ENCODE measurements at regions not wholly inside any gene's neighbourhood (a gene's known extent, or its start where the extent isn't known, plus 50 kb on each side); places are given as distances from the start of the nearest gene placed in this dataset.

DNA sequence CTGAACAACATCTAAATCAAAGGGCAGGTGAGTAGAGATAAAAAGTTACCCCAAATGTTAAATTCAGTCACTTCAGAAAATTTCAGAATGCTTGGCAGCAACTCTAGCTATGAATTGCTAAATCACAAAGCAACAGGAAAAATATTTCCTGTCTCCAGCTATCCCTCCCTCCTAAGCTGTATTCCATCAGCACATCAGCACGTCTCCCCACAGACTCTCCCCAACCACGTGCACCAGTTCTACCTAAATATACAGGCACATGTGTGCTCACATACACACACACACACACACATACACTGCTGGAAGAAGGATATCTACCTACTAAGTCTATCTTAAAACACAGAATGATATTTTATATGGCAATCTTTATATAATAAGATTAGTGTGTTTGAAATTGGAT, 177.1 kb upstream of the ARHGEF26 start:
- no peak for TF ChIP-seq TAF1 (IDR thresholded peaks at IDR 0.05; ENCODE audit: borderline replicate concordance, low read depth, low read length)
- FAIRE-seq (no peak), DNase-seq (ENCODE audit: insufficient read length) (no peak)

GRCh38 chr3:153951276-153951675, 169.9 kb upstream of the ARHGEF26 start:
- no peak for TF ChIP-seq POLR2AphosphoS5 (IDR thresholded peaks at IDR 0.05; ENCODE audit: low read depth, low read length)
- TF ChIP-seq TAF1 (IDR thresholded peaks at IDR 0.05; ENCODE audit: borderline replicate concordance, low read depth, low read length) = no peak
- no peak for TF ChIP-seq POLR2A (IDR thresholded peaks at IDR 0.05; ENCODE audit: low read depth, low read length)
- FAIRE-seq = no peak
- no peak for DNase-seq (ENCODE audit: insufficient read length)

- no peak for DNase-seq (ENCODE audit: insufficient read length)
- no peak for TF ChIP-seq POLR2AphosphoS5 (IDR thresholded peaks at IDR 0.05; ENCODE audit: low read depth, low read length)
- TF ChIP-seq TAF1 (IDR thresholded peaks at IDR 0.05; ENCODE audit: borderline replicate concordance, low read depth, low read length) = no peak
- no peak for TF ChIP-seq POLR2A (IDR thresholded peaks at IDR 0.05; ENCODE audit: low read depth, low read length)
- no peak for FAIRE-seq
Measured at GRCh38 chr3:153952091-153952490, 169.1 kb upstream of the ARHGEF26 start.

- no peak for TF ChIP-seq POLR2A (IDR thresholded peaks at IDR 0.05; ENCODE audit: low read depth, low read length)
- no peak for TF ChIP-seq TAF1 (IDR thresholded peaks at IDR 0.05; ENCODE audit: borderline replicate concordance, low read depth, low read length)
- TF ChIP-seq POLR2AphosphoS5 (IDR thresholded peaks at IDR 0.05; ENCODE audit: low read depth, low read length) = no peak
- DNase-seq (ENCODE audit: insufficient read length) (no peak), FAIRE-seq (no peak)
Measured at GRCh38 chr3:153956613-153957012, 164.6 kb upstream of the ARHGEF26 start.

- TF ChIP-seq POLR2AphosphoS5 (IDR thresholded peaks at IDR 0.05; ENCODE audit: low read depth, low read length) (no peak), TAF1 (IDR thresholded peaks at IDR 0.05; ENCODE audit: borderline replicate concordance, low read depth, low read length) (no peak), POLR2A (IDR thresholded peaks at IDR 0.05; ENCODE audit: low read depth, low read length) (no peak)
- no peak for DNase-seq (ENCODE audit: insufficient read length)
- no peak for FAIRE-seq
Measured at GRCh38 chr3:153957421-153957820, 163.8 kb upstream of the ARHGEF26 start.

- DNase-seq (ENCODE audit: insufficient read length) (no peak), FAIRE-seq (no peak)
- TF ChIP-seq POLR2AphosphoS5 (IDR thresholded peaks at IDR 0.05; ENCODE audit: low read depth, low read length) = no peak
- TF ChIP-seq TAF1 (IDR thresholded peaks at IDR 0.05; ENCODE audit: borderline replicate concordance, low read depth, low read length) = no peak
- no peak for TF ChIP-seq POLR2A (IDR thresholded peaks at IDR 0.05; ENCODE audit: low read depth, low read length)
Measured at GRCh38 chr3:153958635-153959595, 162.3 kb upstream of the ARHGEF26 start.

GRCh38 chr3:153960458-153961074, 160.6 kb upstream of the ARHGEF26 start:
- no peak for TF ChIP-seq POLR2AphosphoS5 (IDR thresholded peaks at IDR 0.05; ENCODE audit: low read depth, low read length)
- no peak for TF ChIP-seq TAF1 (IDR thresholded peaks at IDR 0.05; ENCODE audit: borderline replicate concordance, low read depth, low read length)
- no peak for TF ChIP-seq POLR2A (IDR thresholded peaks at IDR 0.05; ENCODE audit: low read depth, low read length)
- DNase-seq (ENCODE audit: insufficient read length) (no peak), FAIRE-seq (no peak)

GRCh38 chr3:153961494-153961893, 159.7 kb upstream of the ARHGEF26 start:
- FAIRE-seq (no peak), DNase-seq (ENCODE audit: insufficient read length) (no peak)
- TF ChIP-seq POLR2A (IDR thresholded peaks at IDR 0.05; ENCODE audit: low read depth, low read length) = no peak
- TF ChIP-seq POLR2AphosphoS5 (IDR thresholded peaks at IDR 0.05; ENCODE audit: low read depth, low read length) = no peak
- no peak for TF ChIP-seq TAF1 (IDR thresholded peaks at IDR 0.05; ENCODE audit: borderline replicate concordance, low read depth, low read length)

GRCh38 chr3:153963012-153963411, 158.2 kb upstream of the ARHGEF26 start:
- no peak for TF ChIP-seq TAF1 (IDR thresholded peaks at IDR 0.05; ENCODE audit: borderline replicate concordance, low read depth, low read length)
- TF ChIP-seq POLR2A (IDR thresholded peaks at IDR 0.05; ENCODE audit: low read depth, low read length) = no peak
- DNase-seq (ENCODE audit: insufficient read length) = no peak
- FAIRE-seq = no peak

GRCh38 chr3:153967260-153967659, 153.9 kb upstream of the ARHGEF26 start:
- no peak for DNase-seq (ENCODE audit: insufficient read length)
- no peak for TF ChIP-seq POLR2A (IDR thresholded peaks at IDR 0.05; ENCODE audit: low read depth, low read length)
- no peak for TF ChIP-seq TAF1 (IDR thresholded peaks at IDR 0.05; ENCODE audit: borderline replicate concordance, low read depth, low read length)
- no peak for TF ChIP-seq POLR2AphosphoS5 (IDR thresholded peaks at IDR 0.05; ENCODE audit: low read depth, low read length)
- no peak for FAIRE-seq

- FAIRE-seq = peak; percentile 70
- DNase-seq (ENCODE audit: insufficient read length) = no peak
- TF ChIP-seq POLR2A (IDR thresholded peaks at IDR 0.05; ENCODE audit: low read depth, low read length) = no peak
Measured at GRCh38 chr3:153970047-153970446, 151.1 kb upstream of the ARHGEF26 start.

DNA sequence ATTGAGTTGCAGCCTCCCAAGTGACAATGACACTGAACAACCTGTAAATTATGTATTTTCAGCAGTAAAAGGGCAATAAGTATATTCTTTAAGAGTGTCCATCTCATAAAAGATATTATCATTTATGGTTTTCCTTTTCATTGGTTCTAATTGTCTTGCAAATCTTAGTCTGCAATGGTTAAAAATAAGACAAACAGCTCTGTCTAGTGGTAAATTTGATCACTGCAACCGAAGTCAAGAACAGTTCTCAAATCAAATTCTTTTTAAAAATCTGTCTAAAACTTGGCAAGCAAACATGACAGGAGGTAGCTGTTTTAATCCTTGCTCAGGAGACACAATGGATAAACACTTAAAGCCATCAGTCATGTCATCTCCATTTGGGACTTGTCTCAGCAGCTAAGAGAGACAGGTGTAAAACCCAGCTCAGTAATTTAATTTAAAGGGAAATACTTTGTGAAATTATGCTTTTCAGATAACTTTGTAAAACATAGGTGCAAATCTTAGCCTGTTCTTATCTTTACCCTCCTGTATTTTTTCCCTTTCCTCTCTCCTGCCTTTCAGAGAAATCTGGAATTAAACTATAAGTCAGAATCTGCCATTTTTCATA, 150.3 kb upstream of the ARHGEF26 start:
- DNase-seq (ENCODE audit: insufficient read length) = no peak
- no peak for FAIRE-seq
- no peak for TF ChIP-seq TAF1 (IDR thresholded peaks at IDR 0.05; ENCODE audit: borderline replicate concordance, low read depth, low read length)
- TF ChIP-seq POLR2A (IDR thresholded peaks at IDR 0.05; ENCODE audit: low read depth, low read length) = no peak
- no peak for TF ChIP-seq POLR2AphosphoS5 (IDR thresholded peaks at IDR 0.05; ENCODE audit: low read depth, low read length)
